HepG2 (cell line): ENCODE measurements at regions not wholly inside any gene's neighbourhood (a gene's known extent, or its start where the extent isn't known, plus 50 kb on each side); places are given as distances from the start of the nearest gene placed in this dataset.

ENCODE experiments used
- GLI4 ChIP-seq: sonication (generic); formaldehyde crosslinking; IDR thresholded peaks from 2 replicates; pipeline ENCODE4 v1.5.1; 2020; ENCODE audit warnings: missing genetic modification reagents, mild to moderate bottlenecking, moderate library complexity, borderline replicate concordance
- GTF2F1 ChIP-seq: fragments of 150-350 bp; IDR thresholded peaks from 2 replicates; pipeline ENCODE4 v1.6.1; 2014; ENCODE audit warnings: low read length
- HDAC1 ChIP-seq: sonication (generic); formaldehyde crosslinking; IDR thresholded peaks from 2 replicates; pipeline ENCODE4 v1.5.1; 2020; ENCODE audit warnings: mild to moderate bottlenecking, missing genetic modification reagents
- PHF8 ChIP-seq: sonication (generic); formaldehyde crosslinking; IDR thresholded peaks from 2 replicates; pipeline ENCODE4 v1.5.0; 2020; ENCODE audit warnings: missing genetic modification reagents
- TAF1 ChIP-seq: sonication (generic); formaldehyde crosslinking; IDR thresholded peaks from 2 replicates; pipeline ENCODE4 v1.4.0; 2020; ENCODE audit warnings: missing genetic modification reagents
- TBP ChIP-seq: sonication (generic); formaldehyde crosslinking; IDR thresholded peaks from 2 replicates; pipeline ENCODE4 v1.5.0; 2020; ENCODE audit warnings: missing genetic modification reagents

- TF ChIP-seq PHF8 (CRISPR knock-in tag) (no peak), TAF1 (CRISPR knock-in tag) (no peak), TBP (CRISPR knock-in tag) (no peak), HDAC1 (CRISPR knock-in tag) (no peak), GLI4 (CRISPR knock-in tag) (no peak), GTF2F1 (no peak)
Measured at GRCh38 chr1:244138399-244138798, 87.3 kb downstream of the ZBTB18 start.
